Endothelial cell of umbilical vein (primary cell): ENCODE measurements at regions not wholly inside any gene's neighbourhood (a gene's known extent, or its start where the extent isn't known, plus 50 kb on each side); places are given as distances from the start of the nearest gene placed in this dataset.

Source experiments
- BruUV-seq: library from RNA; stranded (reverse); fragments of 400-500 nt; replicated peaks from 2 replicates; lab custom pipeline; 2021; lab: Mats Ljungman, UMichigan
- CTCF ChIA-PET: fragments of 300-600, 350-600 bp; sonication (Branson Sonifier 250); formaldehyde crosslinking; loops from one replicate; lab custom pipeline; 2021; ENCODE audit warnings: antibody characterized with exemption, inconsistent platforms; lab: Charles Lee
- POLR2A ChIA-PET: fragments of 300-600, 350-600 bp; sonication (Branson Sonifier 250); formaldehyde crosslinking; loops from one replicate; lab custom pipeline; 2021; ENCODE audit warnings: antibody characterized with exemption, inconsistent platforms; lab: Charles Lee
- DNase-seq: peaks from one replicate; pipeline ENCODE4 v3.0.0-alpha.2; 2011; ENCODE audit warnings: low read depth, low spot score
- FAIRE-seq: peaks from 2 replicates; lab custom pipeline; 2011; peaks lifted over from hg19 to GRCh38; lab: Jason Lieb, UNC
- H2AFZ ChIP-seq: 2 replicates; pipeline ENCODE4 v1.6.0; 2012; ENCODE audit warnings: low read depth, low read length, control low read depth, inconsistent platforms
- H3K27ac ChIP-seq: 2 replicates; pipeline ENCODE4 v1.5.1; 2011; ENCODE audit warnings: low read depth, mild to moderate bottlenecking, control low read depth, low read length, moderate library complexity; ENCODE audit not compliant: insufficient read depth
- H3K27me3 ChIP-seq, 2 experiments: 2 replicates each; pipeline versions ENCODE4 v1.6.0 to v1.6.1; 2011; ENCODE audit warnings: low read length in 2 of 2, mixed read lengths in 1 of 2; ENCODE audit not compliant: control insufficient read depth in 2 of 2, insufficient read depth in 2 of 2
- H3K36me3 ChIP-seq, 2 experiments: 2 replicates in 1 of 2; 3 replicates in 1 of 2; pipeline ENCODE4 v1.5.1; 2011; ENCODE audit warnings: low read length in 2 of 2, mild to moderate bottlenecking in 1 of 2, moderate library complexity in 1 of 2; ENCODE audit not compliant: control insufficient read depth in 2 of 2, insufficient read depth in 2 of 2; ENCODE audit errors: extremely low read depth in 1 of 2
- H3K4me1 ChIP-seq: 3 replicates; pipeline ENCODE4 v1.5.1; 2011; ENCODE audit warnings: mild to moderate bottlenecking, low read length; ENCODE audit not compliant: control insufficient read depth, insufficient read depth; ENCODE audit errors: extremely low read depth
- H3K4me2 ChIP-seq: 2 replicates; pipeline ENCODE4 v1.6.1; 2011; ENCODE audit warnings: low read length, control low read depth, mixed read lengths; ENCODE audit not compliant: insufficient read depth
- H3K4me3 ChIP-seq, 3 experiments: fragments of 200-600 bp in 1 of 3; sonication (generic), shearing (Covaris generic) in 1 of 3; replicated peaks in 1 of 3; 2 replicates each; pipeline ENCODE4 v1.5.1; 2011 to 2016; ENCODE audit warnings: control low read depth in 3 of 3, low read length in 3 of 3, mild to moderate bottlenecking in 2 of 3, inconsistent platforms in 1 of 3, low read depth in 1 of 3, moderate library complexity in 1 of 3; ENCODE audit not compliant: insufficient read depth in 1 of 3
- H3K79me2 ChIP-seq: 2 replicates; pipeline ENCODE4 v1.6.0; 2012; ENCODE audit warnings: low read length, inconsistent platforms; ENCODE audit not compliant: control insufficient read depth, insufficient read depth
- H3K9ac ChIP-seq: replicated peaks from 2 replicates; pipeline ENCODE3; 2011; ENCODE audit warnings: low read length, control low read depth; ENCODE audit not compliant: insufficient read depth; ENCODE audit errors: extremely low read depth
- H3K9me1 ChIP-seq: replicated peaks from 3 replicates; pipeline ENCODE4 v1.6.0; 2011; ENCODE audit warnings: mild to moderate bottlenecking, low read length; ENCODE audit not compliant: control insufficient read depth, insufficient read depth; ENCODE audit errors: extremely low read depth
- H3K9me3 ChIP-seq: replicated peaks from 2 replicates; pipeline ENCODE4 v1.5.1; 2012; ENCODE audit warnings: low read length, inconsistent platforms; ENCODE audit not compliant: control insufficient read depth, insufficient read depth
- H4K20me1 ChIP-seq: replicated peaks from 2 replicates; pipeline ENCODE3; 2011; ENCODE audit warnings: mild to moderate bottlenecking, low read length; ENCODE audit not compliant: control insufficient read depth, insufficient read depth; ENCODE audit errors: extremely low read depth
- CTCF ChIP-seq, 2 donors: IDR thresholded peaks; 1 replicate in 1 of 2; 2 replicates in 1 of 2; pipeline ENCODE4 v1.5.1; 2011; ENCODE audit warnings: low read length in 2 of 2, mild to moderate bottlenecking in 2 of 2, moderate library complexity in 2 of 2, control low read depth in 1 of 2, inconsistent platforms in 1 of 2, low read depth in 1 of 2; ENCODE audit not compliant: insufficient read depth in 1 of 2; ENCODE audit errors: extremely low read depth in 1 of 2
- EZH2 ChIP-seq: IDR thresholded peaks from 2 replicates; pipeline ENCODE4 v1.6.1; 2012; ENCODE audit warnings: borderline replicate concordance, low read depth, mild to moderate bottlenecking, moderate library complexity, low read length, inconsistent platforms; ENCODE audit not compliant: severe bottlenecking
- FOS ChIP-seq: IDR thresholded peaks from 2 replicates; pipeline ENCODE4 v1.6.1; 2011; ENCODE audit warnings: mild to moderate bottlenecking, low read length, moderate library complexity, borderline replicate concordance; ENCODE audit not compliant: insufficient read depth
- JUN ChIP-seq: IDR thresholded peaks from 2 replicates; pipeline ENCODE4 v1.6.1; 2011; ENCODE audit warnings: borderline replicate concordance, low read depth; ENCODE audit not compliant: insufficient read length, insufficient read depth
- MAX ChIP-seq: IDR thresholded peaks from 2 replicates; pipeline ENCODE4 v1.6.1; 2011; ENCODE audit not compliant: insufficient read depth, insufficient read length
- MYC ChIP-seq: IDR thresholded peaks from one replicate; pipeline ENCODE4 v1.6.1; 2011; ENCODE audit warnings: mild to moderate bottlenecking, low read depth, low read length
- POLR2A ChIP-seq: IDR thresholded peaks from 2 replicates; pipeline ENCODE4 v1.6.1; 2012; ENCODE audit warnings: low read depth, mild to moderate bottlenecking, control low read depth, low read length
- POLR2AphosphoS5 ChIP-seq: IDR thresholded peaks from 2 replicates; pipeline ENCODE4 v1.6.1; 2012; ENCODE audit warnings: low read depth, mild to moderate bottlenecking, control low read depth, low read length, moderate library complexity; ENCODE audit not compliant: insufficient read depth
- dilution Hi-C: fragments of 300-500 bp; cut with MboI; formaldehyde crosslinking; loops from one replicate; pipeline ENCODE4 v1.15.0; 2019; ENCODE audit warnings: low sequenced_read_pairs; ENCODE audit not compliant: extremely low pct_ligation_motif_present
- intact Hi-C: fragments of 100-400 bp; cut with micrococcal nuclease; formaldehyde crosslinking; loops from one replicate; pipeline ENCODE4 v1.10.0; 2022

DNA sequence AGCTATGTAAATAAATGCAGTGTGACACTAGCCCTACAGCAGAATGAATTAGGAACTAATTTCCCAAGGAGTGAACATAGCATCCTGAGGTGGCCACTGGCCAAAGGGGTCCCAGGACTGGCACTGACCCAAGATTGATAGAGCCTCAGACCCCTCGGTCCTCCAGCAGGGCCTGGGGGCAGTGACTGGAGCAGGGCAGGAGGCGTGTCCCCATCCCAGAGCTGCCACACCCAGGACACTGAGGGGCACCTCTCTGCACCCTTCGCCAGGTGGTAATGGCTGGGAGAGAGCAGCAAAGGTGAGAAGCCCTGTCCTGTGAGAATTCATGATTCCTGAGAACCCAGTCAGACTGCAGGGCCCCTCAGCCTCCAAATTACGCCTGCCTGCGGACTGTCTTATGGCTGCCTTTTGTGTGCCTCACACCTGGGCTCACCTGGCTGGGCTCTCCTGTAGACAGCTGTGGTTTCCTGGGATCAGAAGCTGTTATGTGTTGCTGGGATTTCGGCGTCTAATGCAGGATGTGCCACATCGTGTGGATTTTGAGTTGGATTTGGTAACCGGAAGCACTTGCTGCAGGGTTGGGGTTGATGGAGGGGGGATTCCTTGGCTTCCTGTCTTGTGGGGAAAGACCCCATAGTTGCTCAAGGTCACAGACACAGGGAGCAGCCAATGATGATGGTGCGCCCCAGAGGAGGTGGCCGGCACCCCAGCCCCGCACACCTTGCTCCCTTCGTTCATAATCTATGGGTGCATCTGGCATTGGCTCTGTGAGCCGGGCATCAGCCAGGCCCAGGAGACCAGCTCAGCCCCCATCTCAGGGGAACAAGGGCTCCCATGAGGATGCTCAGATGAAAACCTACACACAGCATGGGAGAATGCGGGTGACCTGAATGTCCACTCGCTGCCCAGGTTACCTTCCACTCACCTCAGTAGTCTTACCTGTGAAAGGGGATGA lies 582.9 kb downstream of the BRD1 start:
- no peaks in the 10 kb centered on the region for H3K4me1 ChIP-seq
- H4K20me1 ChIP-seq, result no peaks in the 10 kb centered on the region
- H2AFZ ChIP-seq, result no peak overlapping the region
- BruUV-seq, result no TSS peak
- dilution Hi-C loops, result no loop called here
- TF ChIP-seq FOS, result no peak
- no peak for TF ChIP-seq MAX
- TF ChIP-seq POLR2A, result no peak
- TF ChIP-seq POLR2AphosphoS5, result no peak
- no peak for TF ChIP-seq CTCF (IDR thresholded peaks at IDR 0.05; ENCODE audit: extremely low read depth in 1 of 2, insufficient read depth in 1 of 2, low read depth in 1 of 2, low read length in 2 of 2)
- TF ChIP-seq MYC, result no peak
- TF ChIP-seq JUN, result no peak
- TF ChIP-seq EZH2, result no peak
- no peak for FAIRE-seq
- H3K27me3 ChIP-seq, result no peaks in the 10 kb centered on the region
- DNase-seq, result no peak
- no peaks in the 10 kb centered on the region for H3K79me2 ChIP-seq
- no peak overlapping the region for H3K27ac ChIP-seq
- H3K9ac ChIP-seq, result no peak overlapping the region
- H3K9me3 ChIP-seq, result peaks cover 9% of the 10 kb centered on the region
- no peaks in the 10 kb centered on the region for H3K9me1 ChIP-seq
- CTCF ChIA-PET, result no interaction called here
- H3K36me3 ChIP-seq, result no peaks in the 10 kb centered on the region
- POLR2A ChIA-PET, result no interaction called here
- H3K4me3 ChIP-seq, result no peak overlapping the region
- no peak overlapping the region for H3K4me2 ChIP-seq
- intact Hi-C loops, result no loop called here
